OCI-LY1 (cell line): ENCODE measurements at regions not wholly inside any gene's neighbourhood (a gene's known extent, or its start where the extent isn't known, plus 50 kb on each side); places are given as distances from the start of the nearest gene placed in this dataset.

Experiments used
- CTCF ChIP-seq: fragments of 200-600 bp; sonication (generic), shearing (Covaris generic); IDR thresholded peaks from 2 replicates; pipeline ENCODE4 v1.5.1; 2017; ENCODE audit warnings: mild to moderate bottlenecking, antibody characterized with exemption, low read length, moderate library complexity, mixed read lengths
- EZH2 ChIP-seq: fragments of 200-600 bp; sonication (generic), shearing (Covaris generic); IDR thresholded peaks from 2 replicates; pipeline ENCODE4 v1.8.0; 2017; ENCODE audit warnings: borderline replicate concordance, mixed run types, mild to moderate bottlenecking, antibody characterized with exemption, low read length, moderate library complexity, mixed read lengths

GRCh38 chr10:25692761-25693160 is 241.3 kb upstream of the MYO3A start:
- TF ChIP-seq CTCF, result no peak
- TF ChIP-seq EZH2, result no peak
